ENCODE measurements at regions not wholly inside any gene's neighbourhood (a gene's known extent, or its start where the extent isn't known, plus 50 kb on each side); places are given as distances from the start of the nearest gene placed in this dataset.

GRCh38 chr18:28412521-28412920 is 235.6 kb upstream of the CDH2 start:
- H3K27me3 ChIP-seq (ENCODE audit: insufficient read depth, poor library complexity, severe bottlenecking) = no peaks in the 10 kb centered on the region
- TF ChIP-seq REST (IDR thresholded peaks at IDR 0.05; ENCODE audit: insufficient replicate concordance, low read depth) (no peak), CTCF (IDR thresholded peaks at IDR 0.05; ENCODE audit: insufficient read depth, low read length) (no peak), SPI1 (IDR thresholded peaks at IDR 0.05; ENCODE audit: borderline replicate concordance, low read depth) (no peak), GABPA (IDR thresholded peaks at IDR 0.05; ENCODE audit: low read depth) (no peak), POLR2AphosphoS5 (IDR thresholded peaks at IDR 0.05; ENCODE audit: low read depth) (no peak)
- H3K4me3 ChIP-seq (replicated peaks; ENCODE audit: insufficient read depth, low read length) = no peak overlapping the region
- DNase-seq (ENCODE audit: low read depth in 1 of 2, low spot score in 1 of 2) = no peak
- no peak overlapping the region for H3K27ac ChIP-seq (replicated peaks)

- no peak for DNase-seq (ENCODE audit: low read depth in 1 of 2, low spot score in 1 of 2)
- TF ChIP-seq REST (IDR thresholded peaks at IDR 0.05; ENCODE audit: insufficient replicate concordance, low read depth) = no peak
- TF ChIP-seq POLR2AphosphoS5 (IDR thresholded peaks at IDR 0.05; ENCODE audit: low read depth) = no peak
- TF ChIP-seq SPI1 (IDR thresholded peaks at IDR 0.05; ENCODE audit: borderline replicate concordance, low read depth) = no peak
- H3K27ac ChIP-seq (replicated peaks) = no peak overlapping the region
- H3K27me3 ChIP-seq (ENCODE audit: insufficient read depth, poor library complexity, severe bottlenecking) = no peaks in the 10 kb centered on the region
- H3K4me3 ChIP-seq (replicated peaks; ENCODE audit: insufficient read depth, low read length) = no peak overlapping the region
Measured at GRCh38 chr18:28411806-28412205, 234.9 kb upstream of the CDH2 start.

GRCh38 chr18:28409811-28410210 is 232.9 kb upstream of the CDH2 start:
- no peak overlapping the region for H3K27ac ChIP-seq (replicated peaks)
- H3K27me3 ChIP-seq (ENCODE audit: insufficient read depth, poor library complexity, severe bottlenecking) = no peaks in the 10 kb centered on the region
- H3K4me3 ChIP-seq (replicated peaks; ENCODE audit: insufficient read depth, low read length) = no peak overlapping the region
- no peak for TF ChIP-seq CTCF (IDR thresholded peaks at IDR 0.05; ENCODE audit: insufficient read depth, low read length)
- TF ChIP-seq REST (IDR thresholded peaks at IDR 0.05; ENCODE audit: insufficient replicate concordance, low read depth) = no peak
- no peak for TF ChIP-seq GABPA (IDR thresholded peaks at IDR 0.05; ENCODE audit: low read depth)
- TF ChIP-seq SPI1 (IDR thresholded peaks at IDR 0.05; ENCODE audit: borderline replicate concordance, low read depth) = no peak
- no peak for TF ChIP-seq POLR2AphosphoS5 (IDR thresholded peaks at IDR 0.05; ENCODE audit: low read depth)
- DNase-seq (ENCODE audit: low read depth in 1 of 2, low spot score in 1 of 2) = no peak

GRCh38 chr18:28408528-28408927 is 231.6 kb upstream of the CDH2 start:
- no peak overlapping the region for H3K27ac ChIP-seq (replicated peaks)
- DNase-seq (ENCODE audit: low read depth in 1 of 2, low spot score in 1 of 2) = no peak
- H3K27me3 ChIP-seq (ENCODE audit: insufficient read depth, poor library complexity, severe bottlenecking) = no peaks in the 10 kb centered on the region
- H3K4me3 ChIP-seq (replicated peaks; ENCODE audit: insufficient read depth, low read length) = no peak overlapping the region
- no peak for TF ChIP-seq CTCF (IDR thresholded peaks at IDR 0.05; ENCODE audit: insufficient read depth, low read length)
- no peak for TF ChIP-seq GABPA (IDR thresholded peaks at IDR 0.05; ENCODE audit: low read depth)
- TF ChIP-seq POLR2AphosphoS5 (IDR thresholded peaks at IDR 0.05; ENCODE audit: low read depth) = no peak
- no peak for TF ChIP-seq REST (IDR thresholded peaks at IDR 0.05; ENCODE audit: insufficient replicate concordance, low read depth)
- TF ChIP-seq SPI1 (IDR thresholded peaks at IDR 0.05; ENCODE audit: borderline replicate concordance, low read depth) = no peak
